Lower leg skin (tissue), 3 donors: ENCODE measurements at regions not wholly inside any gene's neighbourhood (a gene's known extent, or its start where the extent isn't known, plus 50 kb on each side); places are given as distances from the start of the nearest gene placed in this dataset.

ENCODE experiments used
- POLR2A ChIP-seq, 2 donors: fragments of 450-650 bp; IDR thresholded peaks; one replicate each; pipeline ENCODE4 v1.6.1; 2016 to 2017; ENCODE audit warnings: antibody characterized with exemption in 2 of 2, mild to moderate bottlenecking in 1 of 2, moderate library complexity in 1 of 2
- TF ChIP-seq, protein P1 (sequence below), 3 donors: fragments of 450-650 bp; IDR thresholded peaks; one replicate each; pipeline ENCODE4 v1.5.1; 2016; ENCODE audit warnings: antibody characterized with exemption in 3 of 3, mild to moderate bottlenecking in 3 of 3, moderate library complexity in 2 of 3

DNA sequence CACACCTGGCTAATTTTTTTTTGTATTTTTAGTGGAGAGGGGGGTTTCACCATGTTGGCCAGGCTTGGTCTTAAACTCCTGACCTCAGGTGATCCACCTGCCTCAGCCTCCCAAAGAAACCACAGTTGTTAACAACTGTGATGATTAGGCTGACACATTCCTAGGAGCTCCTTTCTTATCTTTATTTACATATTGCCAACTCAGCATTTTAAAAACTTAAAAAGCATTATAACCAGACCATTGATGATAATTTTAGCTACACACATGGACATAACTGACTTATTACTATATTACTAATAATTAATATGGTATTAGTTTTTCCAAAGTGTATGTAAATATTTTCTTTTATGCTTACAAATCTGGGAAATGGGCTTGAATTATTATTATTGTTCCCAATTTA lies 82.9 kb upstream of the FAT3 start:
- no peak for TF ChIP-seq POLR2A (IDR thresholded peaks at IDR 0.05)
- TF ChIP-seq, protein P1, sequence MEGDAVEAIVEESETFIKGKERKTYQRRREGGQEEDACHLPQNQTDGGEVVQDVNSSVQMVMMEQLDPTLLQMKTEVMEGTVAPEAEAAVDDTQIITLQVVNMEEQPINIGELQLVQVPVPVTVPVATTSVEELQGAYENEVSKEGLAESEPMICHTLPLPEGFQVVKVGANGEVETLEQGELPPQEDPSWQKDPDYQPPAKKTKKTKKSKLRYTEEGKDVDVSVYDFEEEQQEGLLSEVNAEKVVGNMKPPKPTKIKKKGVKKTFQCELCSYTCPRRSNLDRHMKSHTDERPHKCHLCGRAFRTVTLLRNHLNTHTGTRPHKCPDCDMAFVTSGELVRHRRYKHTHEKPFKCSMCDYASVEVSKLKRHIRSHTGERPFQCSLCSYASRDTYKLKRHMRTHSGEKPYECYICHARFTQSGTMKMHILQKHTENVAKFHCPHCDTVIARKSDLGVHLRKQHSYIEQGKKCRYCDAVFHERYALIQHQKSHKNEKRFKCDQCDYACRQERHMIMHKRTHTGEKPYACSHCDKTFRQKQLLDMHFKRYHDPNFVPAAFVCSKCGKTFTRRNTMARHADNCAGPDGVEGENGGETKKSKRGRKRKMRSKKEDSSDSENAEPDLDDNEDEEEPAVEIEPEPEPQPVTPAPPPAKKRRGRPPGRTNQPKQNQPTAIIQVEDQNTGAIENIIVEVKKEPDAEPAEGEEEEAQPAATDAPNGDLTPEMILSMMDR (IDR thresholded peaks at IDR 0.05): no peak
